Esophagus (tissue), 2 donors: ENCODE measurements at regions not wholly inside any gene's neighbourhood (a gene's known extent, or its start where the extent isn't known, plus 50 kb on each side); places are given as distances from the start of the nearest gene placed in this dataset.
"Not testable (repeated sequence)": the region's sequence is repeated elsewhere in the genome, so short reads cannot be mapped to it uniquely, and the experiment has no call there.

Experiments
- H3K27ac ChIP-seq, 2 donors: one replicate each; pipeline ENCODE4 v1.5.1; 2013; ENCODE audit warnings: low read depth in 2 of 2, mild to moderate bottlenecking in 2 of 2, inconsistent platforms in 1 of 2, low read length in 1 of 2, moderate library complexity in 1 of 2
- H3K27me3 ChIP-seq, 2 donors: one replicate each; pipeline ENCODE4 v1.6.1; 2013; ENCODE audit warnings: low read length in 2 of 2, control low read depth in 1 of 2, mild to moderate bottlenecking in 1 of 2; ENCODE audit not compliant: insufficient read depth in 2 of 2, control insufficient read depth in 1 of 2
- H3K36me3 ChIP-seq, 2 donors: one replicate each; pipeline ENCODE4 v1.6.1; 2013; ENCODE audit warnings: low read length in 1 of 2; ENCODE audit not compliant: control insufficient read depth in 2 of 2, insufficient read depth in 2 of 2
- H3K4me1 ChIP-seq, 2 donors: one replicate each; pipeline ENCODE4 v1.6.1; 2013; ENCODE audit warnings: low read length in 1 of 2; ENCODE audit not compliant: control insufficient read depth in 2 of 2, insufficient read depth in 2 of 2
- H3K4me3 ChIP-seq, 2 donors: one replicate each; pipeline ENCODE4 v1.5.1; 2013; ENCODE audit warnings: low read length in 2 of 2, mild to moderate bottlenecking in 2 of 2, low read depth in 1 of 2, moderate library complexity in 1 of 2
- H3K9me3 ChIP-seq, 2 donors: one replicate each; pipeline ENCODE4 v1.6.1; 2013; ENCODE audit warnings: mild to moderate bottlenecking in 2 of 2, low read depth in 1 of 2, low read length in 1 of 2, moderate library complexity in 1 of 2; ENCODE audit not compliant: control insufficient read depth in 2 of 2, insufficient read depth in 1 of 2
- WGBS, 2 donors: extraction: QIAGEN DNeasy Blood & Tissue Kit; methylation state at CpG; one replicate each; pipeline ENCODE4 v1.1.7; 2013; 5-methylcytosine and 5-hydroxymethylcytosine counted together
- donor health status: healthy with polysubstance abuse.
- donor health status: Bipolar disorder and iron deficiency.

- 97 to 98% methylated on average over 3 of the region's 3 CpGs for WGBS, 2 donors
- Histone ChIP-seq H3K27me3 (no peaks in the 10 kb centered on the region), H3K4me1 (no peaks in the 10 kb centered on the region)
Observed at GRCh38 chr3:169029674-169030285, 633.7 kb downstream of the MECOM start.

GRCh38 chr3:169028716-169029115 is 634.8 kb downstream of the MECOM start:
- Histone ChIP-seq H3K27me3 (no peaks in the 10 kb centered on the region), H3K4me3 (no peak overlapping the region), H3K36me3 (no peaks in the 10 kb centered on the region), H3K4me1 (no peaks in the 10 kb centered on the region), H3K9me3 (no peaks in the 10 kb centered on the region), H3K27ac (no peak overlapping the region)
- 86 to 87% methylated on average over 5 of the region's 5 CpGs for WGBS, 2 donors

More at GRCh38 chr3:169029674-169030285, 633.7 kb downstream of the MECOM start:
- no peaks in the 10 kb centered on the region for H3K36me3 ChIP-seq
- H3K9me3 ChIP-seq, result no peaks in the 10 kb centered on the region
- no peak overlapping the region for H3K4me3 ChIP-seq
- no peak overlapping the region for H3K27ac ChIP-seq

- H3K4me1 ChIP-seq, result no peaks in the 10 kb centered on the region
Observed at GRCh38 chr3:169026543-169027182, 636.8 kb downstream of the MECOM start.

GRCh38 chr3:169022457-169022856 is 641.1 kb downstream of the MECOM start:
- H3K4me3 ChIP-seq, result no peak overlapping the region
- 83 to 97% methylated on average over 1 of the region's 1 CpG for WGBS, 2 donors
- H3K9me3 ChIP-seq, result no peaks in the 10 kb centered on the region
- H3K36me3 ChIP-seq, result no peaks in the 10 kb centered on the region
- H3K4me1 ChIP-seq, result no peaks in the 10 kb centered on the region
- no peaks in the 10 kb centered on the region for H3K27me3 ChIP-seq
- no peak overlapping the region for H3K27ac ChIP-seq

More at GRCh38 chr3:169026543-169027182, 636.8 kb downstream of the MECOM start:
- Histone ChIP-seq H3K27me3 (no peaks in the 10 kb centered on the region), H3K36me3 (no peaks in the 10 kb centered on the region), H3K9me3 (no peaks in the 10 kb centered on the region), H3K4me3 (no peak overlapping the region), H3K27ac (no peak overlapping the region)
- 24 to 33% methylated on average over 5 of the region's 5 CpGs for WGBS, 2 donors

- Histone ChIP-seq H3K9me3 (no peaks in the 10 kb centered on the region), H3K36me3 (no peaks in the 10 kb centered on the region), H3K27ac (no peak overlapping the region), H3K27me3 (no peaks in the 10 kb centered on the region), H3K4me1 (no peaks in the 10 kb centered on the region), H3K4me3 (no peak overlapping the region)
- WGBS, 2 donors, result 100% methylated on average over 1 of the region's 1 CpG; no CpG with 5 or more reads in 1 of the 2 donors
Observed at GRCh38 chr3:169020371-169020770, 643.1 kb downstream of the MECOM start.

- Histone ChIP-seq H3K27ac (no peak overlapping the region), H3K36me3 (no peaks in the 10 kb centered on the region), H3K9me3 (no peaks in the 10 kb centered on the region), H3K4me1 (no peaks in the 10 kb centered on the region), H3K27me3 (no peaks in the 10 kb centered on the region), H3K4me3 (no peak overlapping the region)
Observed at GRCh38 chr3:169009453-169009852, 654.1 kb downstream of the MECOM start.

GRCh38 chr3:169008776-169009358 is 654.6 kb downstream of the MECOM start:
- Histone ChIP-seq H3K27ac (no peak overlapping the region), H3K36me3 (no peaks in the 10 kb centered on the region), H3K9me3 (no peaks in the 10 kb centered on the region), H3K4me1 (no peaks in the 10 kb centered on the region), H3K27me3 (no peaks in the 10 kb centered on the region), H3K4me3 (no peak overlapping the region)
- 34 to 60% methylated on average over 2 of the region's 2 CpGs for WGBS, 2 donors

GRCh38 chr3:169007145-169007544 is 656.4 kb downstream of the MECOM start:
- Histone ChIP-seq H3K36me3 (no peaks in the 10 kb centered on the region), H3K4me3 (no peak overlapping the region), H3K9me3 (no peaks in the 10 kb centered on the region), H3K4me1 (no peaks in the 10 kb centered on the region), H3K27me3 (no peaks in the 10 kb centered on the region), H3K27ac (no peak overlapping the region)
- 78 to 82% methylated on average over 2 of the region's 2 CpGs for WGBS, 2 donors

- H3K9me3 ChIP-seq, H3K27me3 ChIP-seq, H3K27ac ChIP-seq, H3K4me3 ChIP-seq, H3K36me3 ChIP-seq, H3K4me1 ChIP-seq: not testable (repeated sequence)
- WGBS, 2 donors, result 98 to 99% methylated on average over 4 of the region's 5 CpGs
Observed at GRCh38 chr3:169006398-169006797, 657.1 kb downstream of the MECOM start.

- Histone ChIP-seq H3K4me3 (no peak overlapping the region), H3K4me1 (no peaks in the 10 kb centered on the region), H3K9me3 (no peaks in the 10 kb centered on the region)
Observed at GRCh38 chr3:169002689-169003088, 660.8 kb downstream of the MECOM start.

More at GRCh38 chr3:169002689-169003088, 660.8 kb downstream of the MECOM start:
- no peaks in the 10 kb centered on the region for H3K36me3 ChIP-seq
- H3K27me3 ChIP-seq, result no peaks in the 10 kb centered on the region
- no peak overlapping the region for H3K27ac ChIP-seq
